Fibroblast of skin of right biceps (primary cell): ENCODE measurements at regions not wholly inside any gene's neighbourhood (a gene's known extent, or its start where the extent isn't known, plus 50 kb on each side); places are given as distances from the start of the nearest gene placed in this dataset.

Source experiments
- DNase-seq: peaks from one replicate; pipeline ENCODE4 v3.0.0-alpha.2; 2013

GRCh38 chr6:12384357-12384912 is 94.3 kb downstream of the EDN1 start:
- DNase-seq: no peak

- no peak for DNase-seq
Observed at GRCh38 chr6:12385316-12385715, 95.2 kb downstream of the EDN1 start.

- no peak for DNase-seq
Observed at GRCh38 chr6:12386816-12387215, 96.7 kb downstream of the EDN1 start.

- DNase-seq: no peak
Observed at GRCh38 chr6:12391472-12391871, 101.3 kb downstream of the EDN1 start.

GRCh38 chr6:12392490-12392889 is 102.3 kb downstream of the EDN1 start:
- peak; percentile 28 for DNase-seq

- no peak for DNase-seq
Observed at GRCh38 chr6:12393100-12393499, 102.9 kb downstream of the EDN1 start.

GRCh38 chr6:12394170-12394569 is 104.0 kb downstream of the EDN1 start:
- DNase-seq: no peak

GRCh38 chr6:12395898-12396297 is 105.7 kb downstream of the EDN1 start:
- DNase-seq: peak; percentile 16

GRCh38 chr6:12401200-12401599 is 111.0 kb downstream of the EDN1 start:
- DNase-seq: no peak

- peak; percentile 78 for DNase-seq
Observed at GRCh38 chr6:12403201-12403826, 113.2 kb downstream of the EDN1 start.

- peak; percentile 38 for DNase-seq
Observed at GRCh38 chr6:12403947-12404647, 113.9 kb downstream of the EDN1 start.

- DNase-seq: no peak
Observed at GRCh38 chr6:12404651-12405050, 114.5 kb downstream of the EDN1 start.

GRCh38 chr6:12408752-12409151 is 118.6 kb downstream of the EDN1 start:
- DNase-seq: no peak

- DNase-seq: no peak
Observed at GRCh38 chr6:12410946-12411345, 120.8 kb downstream of the EDN1 start.

- DNase-seq: no peak
Observed at GRCh38 chr6:12414096-12414675, 124.0 kb downstream of the EDN1 start.

- no peak for DNase-seq
Observed at GRCh38 chr6:12415980-12416598, 125.9 kb downstream of the EDN1 start.

GRCh38 chr6:12417191-12417590 is 127.0 kb downstream of the EDN1 start:
- no peak for DNase-seq

GRCh38 chr6:12418946-12419345 is 128.8 kb downstream of the EDN1 start:
- DNase-seq: no peak

GRCh38 chr6:12419631-12420272 is 129.6 kb downstream of the EDN1 start:
- DNase-seq: no peak

- peak; percentile 59 for DNase-seq
Observed at GRCh38 chr6:12420626-12421025, 130.5 kb downstream of the EDN1 start.

GRCh38 chr6:12421596-12421995 is 131.4 kb downstream of the EDN1 start:
- no peak for DNase-seq

- no peak for DNase-seq
Observed at GRCh38 chr6:12422848-12423247, 132.7 kb downstream of the EDN1 start.

- DNase-seq: no peak
Observed at GRCh38 chr6:12423832-12424231, 133.7 kb downstream of the EDN1 start.
